Kidney epithelial cell (primary cell): ENCODE measurements at regions not wholly inside any gene's neighbourhood (a gene's known extent, or its start where the extent isn't known, plus 50 kb on each side); places are given as distances from the start of the nearest gene placed in this dataset.
"Not testable (repeated sequence)": the region's sequence is repeated elsewhere in the genome, so short reads cannot be mapped to it uniquely, and the experiment has no call there.

Experiments
- DNase-seq: peaks from one replicate; pipeline ENCODE4 v3.0.0-alpha.2; 2010; ENCODE audit warnings: low read depth
- H3K27me3 ChIP-seq: 2 replicates; pipeline ENCODE4 v1.6.0; 2011; ENCODE audit warnings: low read length; ENCODE audit not compliant: control insufficient read depth, insufficient read depth
- H3K36me3 ChIP-seq: 2 replicates; pipeline ENCODE4 v1.5.1; 2011; ENCODE audit warnings: low read length; ENCODE audit not compliant: control insufficient read depth, insufficient read depth
- H3K4me3 ChIP-seq: 2 replicates; pipeline ENCODE4 v1.5.1; 2011; ENCODE audit warnings: low read depth, mild to moderate bottlenecking, control low read depth, low read length
- TF ChIP-seq, protein P1 (sequence below): IDR thresholded peaks from 2 replicates; pipeline ENCODE4 v1.5.1; 2011; ENCODE audit warnings: mild to moderate bottlenecking, moderate library complexity, low read length, control low read depth, inconsistent platforms; ENCODE audit not compliant: insufficient read depth, poor library complexity, severe bottlenecking

DNA sequence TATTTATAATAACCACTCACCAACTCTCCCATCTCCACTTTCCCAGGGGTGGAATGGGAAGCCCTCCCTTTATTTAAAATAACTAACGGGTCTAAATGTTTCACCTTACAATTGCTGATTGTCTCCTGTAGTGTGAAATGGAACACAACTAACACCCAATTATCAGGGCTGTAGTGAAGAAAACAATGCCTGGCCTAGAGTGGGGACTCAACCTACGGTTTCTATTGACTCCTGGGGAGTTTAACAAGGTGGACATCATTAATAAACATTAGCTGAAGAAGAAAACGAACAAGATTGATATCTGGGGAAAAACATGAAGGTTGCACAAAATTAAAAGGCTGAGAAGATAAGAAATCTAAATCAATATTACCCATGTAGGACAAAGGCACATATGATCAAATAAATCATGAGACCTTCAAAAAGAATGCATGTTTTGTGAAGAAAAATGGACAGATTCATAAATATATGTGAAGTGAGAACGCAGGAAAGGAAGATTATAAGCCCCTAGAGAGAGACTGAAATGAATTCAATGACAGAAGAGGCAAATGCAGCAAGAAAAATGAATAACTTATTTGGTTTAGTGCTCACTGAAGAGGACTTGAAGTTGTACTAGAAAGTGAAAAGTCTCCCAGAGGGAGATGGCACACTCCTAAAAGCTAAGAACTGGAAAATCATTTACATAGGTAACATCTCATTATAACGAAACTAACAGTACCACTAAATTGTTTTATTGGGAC is 593.0 kb upstream of the AADAT start:
- no peaks in the 10 kb centered on the region for H3K27me3 ChIP-seq
- no peak overlapping the region for H3K4me3 ChIP-seq
- TF ChIP-seq, protein P1, sequence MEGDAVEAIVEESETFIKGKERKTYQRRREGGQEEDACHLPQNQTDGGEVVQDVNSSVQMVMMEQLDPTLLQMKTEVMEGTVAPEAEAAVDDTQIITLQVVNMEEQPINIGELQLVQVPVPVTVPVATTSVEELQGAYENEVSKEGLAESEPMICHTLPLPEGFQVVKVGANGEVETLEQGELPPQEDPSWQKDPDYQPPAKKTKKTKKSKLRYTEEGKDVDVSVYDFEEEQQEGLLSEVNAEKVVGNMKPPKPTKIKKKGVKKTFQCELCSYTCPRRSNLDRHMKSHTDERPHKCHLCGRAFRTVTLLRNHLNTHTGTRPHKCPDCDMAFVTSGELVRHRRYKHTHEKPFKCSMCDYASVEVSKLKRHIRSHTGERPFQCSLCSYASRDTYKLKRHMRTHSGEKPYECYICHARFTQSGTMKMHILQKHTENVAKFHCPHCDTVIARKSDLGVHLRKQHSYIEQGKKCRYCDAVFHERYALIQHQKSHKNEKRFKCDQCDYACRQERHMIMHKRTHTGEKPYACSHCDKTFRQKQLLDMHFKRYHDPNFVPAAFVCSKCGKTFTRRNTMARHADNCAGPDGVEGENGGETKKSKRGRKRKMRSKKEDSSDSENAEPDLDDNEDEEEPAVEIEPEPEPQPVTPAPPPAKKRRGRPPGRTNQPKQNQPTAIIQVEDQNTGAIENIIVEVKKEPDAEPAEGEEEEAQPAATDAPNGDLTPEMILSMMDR, result no peak
- no peaks in the 10 kb centered on the region for H3K36me3 ChIP-seq
- DNase-seq, result no peak

DNA sequence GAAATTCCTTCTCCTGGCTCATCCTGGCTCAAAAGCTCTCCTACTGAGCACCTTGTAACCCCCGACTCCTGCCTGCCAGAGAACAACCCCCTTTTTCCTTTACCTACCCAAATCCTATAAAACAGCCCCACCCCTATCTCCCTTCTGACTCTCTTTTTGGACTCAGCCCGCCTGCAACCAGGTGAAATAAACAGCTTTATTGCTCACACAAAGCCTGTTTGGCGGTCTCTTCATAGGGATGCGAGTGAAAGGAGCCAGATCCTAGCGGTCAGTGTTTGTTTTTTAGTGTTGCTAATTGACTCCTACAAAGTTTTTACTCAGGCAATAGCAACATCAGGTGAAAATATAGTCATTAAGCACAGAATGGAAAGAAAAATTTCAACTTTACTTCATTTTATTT is 592.3 kb upstream of the AADAT start:
- H3K4me3 ChIP-seq, result not testable (repeated sequence)

DNA sequence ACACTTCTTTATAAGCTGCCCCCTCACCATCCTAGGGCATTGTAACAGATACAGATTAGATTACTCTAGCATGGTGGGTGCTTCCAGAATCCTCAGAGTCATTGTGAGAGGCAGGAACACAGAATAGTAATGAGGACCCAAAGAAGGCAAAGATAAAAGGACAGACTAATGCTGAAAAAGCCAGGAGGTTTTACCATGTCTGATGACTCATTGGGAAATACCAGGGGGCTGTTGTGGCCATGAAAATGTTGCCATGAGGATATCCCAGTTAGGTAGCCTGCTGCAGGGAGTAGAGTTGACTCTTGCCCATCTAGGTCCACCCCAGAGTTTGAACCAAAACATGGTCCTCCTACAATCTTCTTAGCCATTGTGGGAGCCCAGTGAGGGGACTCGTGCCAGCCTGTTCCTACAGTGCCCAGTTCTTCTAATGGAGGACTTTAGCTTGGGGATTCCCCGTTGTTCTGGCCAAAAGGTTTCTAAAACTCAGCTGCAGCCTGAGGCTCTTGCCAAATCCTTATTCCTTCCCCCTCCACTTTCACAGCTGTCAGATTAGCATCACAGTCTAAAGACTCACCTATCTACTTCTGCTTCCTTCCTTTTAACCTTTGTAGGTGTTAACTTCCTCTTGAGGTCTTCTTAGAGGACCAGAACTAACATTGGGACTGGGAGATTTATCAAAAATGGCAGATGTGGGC is 586.0 kb upstream of the AADAT start:
- H3K4me3 ChIP-seq, result no peak overlapping the region
- H3K27me3 ChIP-seq, result no peaks in the 10 kb centered on the region
- TF ChIP-seq, protein P1, result no peak
- H3K36me3 ChIP-seq, result no peaks in the 10 kb centered on the region
- no peak for DNase-seq

More for the DNA sequence above, 592.3 kb upstream of the AADAT start:
- not testable (repeated sequence) for H3K36me3 ChIP-seq, H3K27me3 ChIP-seq, DNase-seq

DNA sequence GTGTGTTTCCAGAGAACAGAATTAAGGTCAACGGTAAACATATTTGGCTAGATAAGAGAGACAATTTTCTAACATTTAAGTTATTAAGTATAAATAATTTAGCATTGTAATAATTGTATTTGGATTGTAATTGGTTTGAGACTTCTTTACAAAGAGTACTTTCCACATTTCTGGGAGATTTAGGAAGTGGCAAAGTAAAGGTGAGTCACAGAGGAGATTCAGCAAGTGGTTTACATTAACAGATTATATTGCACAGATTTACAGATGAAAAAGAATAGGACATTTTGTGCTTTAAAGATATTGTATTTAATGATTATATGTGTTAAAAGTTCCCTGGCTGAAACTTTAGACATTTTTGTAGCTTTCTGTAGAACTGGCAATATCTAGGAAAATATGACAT is 584.4 kb upstream of the AADAT start:
- Histone ChIP-seq H3K4me3 (no peak overlapping the region), H3K36me3 (no peaks in the 10 kb centered on the region), H3K27me3 (no peaks in the 10 kb centered on the region)
- TF ChIP-seq, protein P1, result no peak
- no peak for DNase-seq

DNA sequence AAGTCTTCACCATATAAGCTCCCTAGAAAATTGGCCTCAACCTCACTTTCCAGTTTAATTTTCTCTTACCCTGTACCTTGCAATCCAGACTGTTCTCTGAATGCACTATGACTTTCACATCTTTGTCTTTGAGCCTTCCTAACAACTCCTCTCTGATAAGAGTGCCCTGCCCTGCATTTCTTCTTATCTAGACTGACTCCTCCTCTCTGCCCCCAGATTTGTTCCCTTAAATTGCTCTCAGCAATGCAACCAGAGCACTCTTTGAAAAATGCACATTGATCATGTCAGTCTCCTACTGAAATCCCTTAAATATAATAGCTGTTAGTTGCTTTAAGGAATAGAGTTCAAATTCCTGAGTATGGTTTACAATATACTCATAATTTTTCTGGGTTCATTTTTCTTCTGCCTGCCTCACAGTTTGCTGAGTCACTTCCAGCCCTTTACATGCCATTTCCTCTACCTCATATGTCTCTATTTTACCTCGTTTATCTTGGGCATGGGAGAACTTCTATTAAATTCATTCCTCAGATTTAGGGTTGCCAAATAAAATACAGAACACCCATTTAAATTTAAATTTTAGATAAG is 582.7 kb upstream of the AADAT start:
- Histone ChIP-seq H3K4me3 (no peak overlapping the region), H3K36me3 (no peaks in the 10 kb centered on the region), H3K27me3 (no peaks in the 10 kb centered on the region)
- no peak for DNase-seq
- TF ChIP-seq, protein P1, result no peak

DNA sequence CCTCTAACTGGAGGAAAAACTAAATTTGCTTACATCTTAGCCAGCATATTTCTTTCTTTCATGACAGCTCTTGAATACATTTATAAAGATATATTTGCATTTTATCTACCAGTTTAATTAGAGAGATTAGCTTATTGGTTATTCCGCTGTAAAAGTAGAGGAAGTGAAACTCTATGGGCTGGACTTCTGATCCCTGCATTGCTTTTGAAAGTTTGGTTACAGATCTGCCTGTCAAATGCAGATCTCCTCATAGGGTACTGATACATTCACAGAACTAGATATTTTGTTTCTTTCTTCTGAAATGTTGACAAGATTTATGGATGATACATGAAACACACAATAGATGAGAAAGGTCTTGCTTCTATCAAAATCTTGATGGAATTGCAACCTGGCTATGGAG is 581.4 kb upstream of the AADAT start:
- TF ChIP-seq, protein P1, result no peak
- DNase-seq, result no peak
- no peaks in the 10 kb centered on the region for H3K27me3 ChIP-seq
- no peaks in the 10 kb centered on the region for H3K36me3 ChIP-seq
- H3K4me3 ChIP-seq, result no peak overlapping the region
